ENCODE measurements at regions not wholly inside any gene's neighbourhood (a gene's known extent, or its start where the extent isn't known, plus 50 kb on each side); places are given as distances from the start of the nearest gene placed in this dataset.

DNA sequence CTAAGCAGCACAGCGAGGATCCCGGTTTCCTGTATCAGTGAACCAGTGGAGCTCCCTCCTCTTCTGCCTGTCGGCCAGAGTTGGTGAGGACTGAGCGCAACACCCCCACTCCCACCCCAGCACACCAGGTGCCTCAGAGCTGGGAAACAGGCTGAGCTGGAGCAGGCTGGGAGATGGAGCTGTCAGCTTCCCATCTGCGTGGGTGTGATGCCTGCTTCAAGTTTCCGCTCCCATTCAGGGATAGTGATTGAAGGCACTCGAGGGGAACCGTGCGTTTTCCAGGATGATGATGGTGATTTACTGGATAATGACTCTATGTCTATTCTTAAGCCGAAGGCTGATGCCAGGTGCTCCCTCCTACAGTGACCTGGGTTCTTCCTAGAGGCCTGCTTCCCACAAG, 144.5 kb downstream of the TMEM132E start:
- H3K4ac ChIP-seq (ENCODE audit: low read depth in 1 of 2, low read length in 2 of 2) = no peak overlapping the region
- no peak overlapping the region for H3K4me3 ChIP-seq (ENCODE audit: insufficient read depth in 1 of 2, low read depth in 1 of 2, low read length in 2 of 2)
- no peaks in the 10 kb centered on the region for H3K36me3 ChIP-seq (ENCODE audit: control insufficient read depth in 1 of 2, insufficient read depth in 2 of 2, low read depth in 1 of 2, low read length in 2 of 2)
- H2BK15ac ChIP-seq (ENCODE audit: low read depth, poor library complexity, severe bottlenecking) = no peak overlapping the region
- no peak overlapping the region for H3K9ac ChIP-seq (ENCODE audit: low read length)
- no peak overlapping the region for H3K4me2 ChIP-seq (ENCODE audit: low read length, poor library complexity, severe bottlenecking)
- no peak overlapping the region for H2AK5ac ChIP-seq (ENCODE audit: low read length, severe bottlenecking)
- no peak overlapping the region for H3K27ac ChIP-seq (ENCODE audit: low read length, poor library complexity, severe bottlenecking)
- no peak overlapping the region for H3K18ac ChIP-seq (ENCODE audit: low read depth in 1 of 2, low read length in 2 of 2)
- no peak overlapping the region for H4K8ac ChIP-seq (ENCODE audit: low read length)
- no peak overlapping the region for H2BK5ac ChIP-seq (ENCODE audit: low read depth, low read length, poor library complexity, severe bottlenecking)
- no peak overlapping the region for H3K23ac ChIP-seq (ENCODE audit: low read length in 2 of 2)
- no peaks in the 10 kb centered on the region for H3K79me1 ChIP-seq (replicated peaks; ENCODE audit: low read length, poor library complexity, severe bottlenecking)
- no peak overlapping the region for H2BK120ac ChIP-seq (ENCODE audit: low read depth, low read length)
- 82% methylated on average over 10 of the region's 10 CpGs for WGBS
- no peak overlapping the region for H2BK12ac ChIP-seq (ENCODE audit: low read length in 2 of 2)
- DNase-seq = no peak
- no peaks in the 10 kb centered on the region for H3K9me3 ChIP-seq (ENCODE audit: control insufficient read depth, low read length)
- peaks cover 0 to 4% of the 10 kb centered on the region in 2 experiments for H3K27me3 ChIP-seq (ENCODE audit: control insufficient read depth in 1 of 2, insufficient read depth in 1 of 2, low read length in 2 of 2)
- no peak overlapping the region for H2AFZ ChIP-seq (ENCODE audit: low read depth, low read length)
- H3K14ac ChIP-seq (ENCODE audit: low read length in 2 of 2) = no peak overlapping the region
- no peaks in the 10 kb centered on the region for H3K4me1 ChIP-seq (ENCODE audit: control insufficient read depth, insufficient read depth, low read depth, low read length)
- no peak overlapping the region for H4K91ac ChIP-seq (ENCODE audit: low read length)

- no peak overlapping the region for H2BK5ac ChIP-seq (ENCODE audit: low read depth, low read length, poor library complexity, severe bottlenecking)
- WGBS = 92% methylated on average over 6 of the region's 6 CpGs
- H3K9me3 ChIP-seq (ENCODE audit: control insufficient read depth, low read length) = no peaks in the 10 kb centered on the region
- no peak overlapping the region for H3K18ac ChIP-seq (ENCODE audit: low read depth in 1 of 2, low read length in 2 of 2)
- peaks cover 0 to 4% of the 10 kb centered on the region in 2 experiments for H3K27me3 ChIP-seq (ENCODE audit: control insufficient read depth in 1 of 2, insufficient read depth in 1 of 2, low read length in 2 of 2)
- no peak overlapping the region for H3K14ac ChIP-seq (ENCODE audit: low read length in 2 of 2)
- no peak overlapping the region for H4K8ac ChIP-seq (ENCODE audit: low read length)
- H2BK12ac ChIP-seq (ENCODE audit: low read length in 2 of 2) = no peak overlapping the region
- no peak overlapping the region for H3K4me3 ChIP-seq (ENCODE audit: insufficient read depth in 1 of 2, low read depth in 1 of 2, low read length in 2 of 2)
- no peak overlapping the region for H3K27ac ChIP-seq (ENCODE audit: low read length, poor library complexity, severe bottlenecking)
- H2AK5ac ChIP-seq (ENCODE audit: low read length, severe bottlenecking) = no peak overlapping the region
- no peak overlapping the region for H3K9ac ChIP-seq (ENCODE audit: low read length)
- H3K4ac ChIP-seq (ENCODE audit: low read depth in 1 of 2, low read length in 2 of 2) = no peak overlapping the region
- H3K4me1 ChIP-seq (ENCODE audit: control insufficient read depth, insufficient read depth, low read depth, low read length) = no peaks in the 10 kb centered on the region
- H2AFZ ChIP-seq (ENCODE audit: low read depth, low read length) = no peak overlapping the region
- no peak overlapping the region for H2BK15ac ChIP-seq (ENCODE audit: low read depth, poor library complexity, severe bottlenecking)
- no peak for DNase-seq
- H3K79me1 ChIP-seq (replicated peaks; ENCODE audit: low read length, poor library complexity, severe bottlenecking) = no peaks in the 10 kb centered on the region
- no peak overlapping the region for H2BK120ac ChIP-seq (ENCODE audit: low read depth, low read length)
- no peak overlapping the region for H3K23ac ChIP-seq (ENCODE audit: low read length in 2 of 2)
- no peak overlapping the region for H4K91ac ChIP-seq (ENCODE audit: low read length)
- H3K4me2 ChIP-seq (ENCODE audit: low read length, poor library complexity, severe bottlenecking) = no peak overlapping the region
- H3K36me3 ChIP-seq (ENCODE audit: control insufficient read depth in 1 of 2, insufficient read depth in 2 of 2, low read depth in 1 of 2, low read length in 2 of 2) = no peaks in the 10 kb centered on the region
Observed at GRCh38 chr17:34721326-34721725, 141.9 kb downstream of the TMEM132E start.

- DNase-seq = no peak
- Histone ChIP-seq H3K23ac (ENCODE audit: low read length in 2 of 2) (no peak overlapping the region), H2BK120ac (ENCODE audit: low read depth, low read length) (no peak overlapping the region), H3K18ac (ENCODE audit: low read depth in 1 of 2, low read length in 2 of 2) (no peak overlapping the region), H3K4me1 (ENCODE audit: control insufficient read depth, insufficient read depth, low read depth, low read length) (no peaks in the 10 kb centered on the region), H3K36me3 (ENCODE audit: control insufficient read depth in 1 of 2, insufficient read depth in 2 of 2, low read depth in 1 of 2, low read length in 2 of 2) (no peaks in the 10 kb centered on the region), H3K27me3 (ENCODE audit: control insufficient read depth in 1 of 2, insufficient read depth in 1 of 2, low read length in 2 of 2) (peaks cover 0 to 4% of the 10 kb centered on the region in 2 experiments), H3K79me1 (replicated peaks; ENCODE audit: low read length, poor library complexity, severe bottlenecking) (no peaks in the 10 kb centered on the region), H3K4me3 (ENCODE audit: insufficient read depth in 1 of 2, low read depth in 1 of 2, low read length in 2 of 2) (no peak overlapping the region), H2AFZ (ENCODE audit: low read depth, low read length) (no peak overlapping the region), H2AK5ac (ENCODE audit: low read length, severe bottlenecking) (no peak overlapping the region), H2BK12ac (ENCODE audit: low read length in 2 of 2) (no peak overlapping the region), H3K27ac (ENCODE audit: low read length, poor library complexity, severe bottlenecking) (no peak overlapping the region), H2BK15ac (ENCODE audit: low read depth, poor library complexity, severe bottlenecking) (no peak overlapping the region), H2BK5ac (ENCODE audit: low read depth, low read length, poor library complexity, severe bottlenecking) (no peak overlapping the region), H3K4me2 (ENCODE audit: low read length, poor library complexity, severe bottlenecking) (no peak overlapping the region), H3K9me3 (ENCODE audit: control insufficient read depth, low read length) (no peaks in the 10 kb centered on the region), H4K91ac (ENCODE audit: low read length) (no peak overlapping the region), H4K8ac (ENCODE audit: low read length) (no peak overlapping the region), H3K9ac (ENCODE audit: low read length) (no peak overlapping the region), H3K4ac (ENCODE audit: low read depth in 1 of 2, low read length in 2 of 2) (no peak overlapping the region), H3K14ac (ENCODE audit: low read length in 2 of 2) (no peak overlapping the region)
Observed at GRCh38 chr17:34720760-34721159, 141.4 kb downstream of the TMEM132E start.

- Histone ChIP-seq H3K4ac (ENCODE audit: low read depth in 1 of 2, low read length in 2 of 2) (no peak overlapping the region), H3K9ac (ENCODE audit: low read length) (no peak overlapping the region), H2BK15ac (ENCODE audit: low read depth, poor library complexity, severe bottlenecking) (no peak overlapping the region), H4K91ac (ENCODE audit: low read length) (no peak overlapping the region), H2BK120ac (ENCODE audit: low read depth, low read length) (no peak overlapping the region), H3K4me2 (ENCODE audit: low read length, poor library complexity, severe bottlenecking) (no peak overlapping the region), H3K9me3 (ENCODE audit: control insufficient read depth, low read length) (no peaks in the 10 kb centered on the region), H3K14ac (ENCODE audit: low read length in 2 of 2) (no peak overlapping the region), H2BK12ac (ENCODE audit: low read length in 2 of 2) (no peak overlapping the region), H4K8ac (ENCODE audit: low read length) (no peak overlapping the region), H2BK5ac (ENCODE audit: low read depth, low read length, poor library complexity, severe bottlenecking) (no peak overlapping the region), H2AK5ac (ENCODE audit: low read length, severe bottlenecking) (no peak overlapping the region), H3K27me3 (ENCODE audit: control insufficient read depth in 1 of 2, insufficient read depth in 1 of 2, low read length in 2 of 2) (peaks cover 0 to 4% of the 10 kb centered on the region in 2 experiments), H3K4me3 (ENCODE audit: insufficient read depth in 1 of 2, low read depth in 1 of 2, low read length in 2 of 2) (no peak overlapping the region), H3K27ac (ENCODE audit: low read length, poor library complexity, severe bottlenecking) (no peak overlapping the region), H3K79me1 (replicated peaks; ENCODE audit: low read length, poor library complexity, severe bottlenecking) (no peaks in the 10 kb centered on the region), H2AFZ (ENCODE audit: low read depth, low read length) (no peak overlapping the region), H3K4me1 (ENCODE audit: control insufficient read depth, insufficient read depth, low read depth, low read length) (no peaks in the 10 kb centered on the region), H3K18ac (ENCODE audit: low read depth in 1 of 2, low read length in 2 of 2) (no peak overlapping the region), H3K23ac (ENCODE audit: low read length in 2 of 2) (no peak overlapping the region), H3K36me3 (ENCODE audit: control insufficient read depth in 1 of 2, insufficient read depth in 2 of 2, low read depth in 1 of 2, low read length in 2 of 2) (no peaks in the 10 kb centered on the region)
- no peak for DNase-seq
- 86% methylated on average over 11 of the region's 11 CpGs for WGBS
Observed at GRCh38 chr17:34719569-34719968, 140.2 kb downstream of the TMEM132E start.
